Transverse colon (tissue), 4 donors: ENCODE measurements at regions not wholly inside any gene's neighbourhood (a gene's known extent, or its start where the extent isn't known, plus 50 kb on each side); places are given as distances from the start of the nearest gene placed in this dataset.
"Not testable (repeated sequence)": the region's sequence is repeated elsewhere in the genome, so short reads cannot be mapped to it uniquely, and the experiment has no call there.

ENCODE experiments used
- DNase-seq: peaks from one replicate; pipeline ENCODE4 v3.0.0-alpha.2; 2019
- H3K27ac ChIP-seq, 4 donors: fragments of 200-600 bp; sonication (generic); 2 replicates each; pipeline ENCODE4 v1.5.1; 2016 to 2018; ENCODE audit warnings: inconsistent platforms in 4 of 4
- H3K27me3 ChIP-seq: fragments of 200-600 bp; sonication (generic); 2 replicates; pipeline ENCODE4 v1.5.1; 2017; ENCODE audit warnings: inconsistent platforms
- H3K36me3 ChIP-seq, 4 donors: fragments of 200-600 bp; sonication (generic); 2 replicates each; pipeline ENCODE4 v1.5.1; 2017 to 2019; ENCODE audit warnings: inconsistent platforms in 4 of 4
- H3K4me1 ChIP-seq, 4 donors: fragments of 200-600 bp; sonication (generic); 2 replicates each; pipeline ENCODE4 v1.5.1; 2017 to 2020; ENCODE audit warnings: inconsistent platforms in 4 of 4
- H3K4me3 ChIP-seq, 4 donors: fragments of 200-600 bp; sonication (generic); 1 replicate in 1 of 4; 2 replicates in 3 of 4; pipeline versions ENCODE4 v1.5.1 to v1.6.1; 2017 to 2019; ENCODE audit warnings: inconsistent platforms in 4 of 4
- H3K9me3 ChIP-seq, 2 donors: fragments of 200-600 bp; sonication (generic); 2 replicates each; pipeline ENCODE4 v1.5.1; 2017 to 2019; ENCODE audit warnings: inconsistent platforms in 2 of 2
- CTCF ChIP-seq, 5 experiments: fragments of 200-600 bp in 3 of 5; fragments of 450-650 bp in 2 of 5; sonication (generic) in 3 of 5; IDR thresholded peaks; 1 replicate in 2 of 5; 2 replicates in 3 of 5; pipeline ENCODE4 v1.5.1; 2016 to 2017; ENCODE audit warnings: antibody characterized with exemption in 5 of 5, inconsistent platforms in 3 of 5, mild to moderate bottlenecking in 2 of 5, moderate library complexity in 1 of 5
- EP300 ChIP-seq: sonication (generic); formaldehyde crosslinking; IDR thresholded peaks from one replicate; pipeline ENCODE4 v1.6.1; 2017; ENCODE audit warnings: antibody characterized with exemption, low read depth
- POLR2A ChIP-seq: fragments of 450-650 bp; IDR thresholded peaks from one replicate; pipeline ENCODE4 v1.6.1; 2016; ENCODE audit warnings: antibody characterized with exemption, mild to moderate bottlenecking, moderate library complexity
- POLR2AphosphoS5 ChIP-seq, 3 donors: sonication (generic); formaldehyde crosslinking; IDR thresholded peaks; one replicate each; pipeline ENCODE4 v1.6.1; 2016; ENCODE audit warnings: antibody characterized with exemption in 3 of 3
- WGBS, 2 donors: methylation state at CpG; one replicate each; pipeline ENCODE4 v1.1.5; 2018; ENCODE audit warnings: low coverage in 1 of 2; 5-methylcytosine and 5-hydroxymethylcytosine counted together
- in situ Hi-C, 4 donors: fragments of 200-750 bp; cut with MboI; loops; one replicate each; pipeline versions ENCODE4 v1.15.0 to v1.15.1; 2017; ENCODE audit warnings: low sequenced_read_pairs in 3 of 4, low pct_ligation_motif_present in 1 of 4, low pct_unique_long_range_greater_than_20kb in 1 of 4
- intact Hi-C: fragments of 100-400 bp; cut with DNase I; formaldehyde crosslinking; loops from one replicate; pipeline ENCODE4 v1.15.1; 2023; ENCODE audit warnings: low total_unique reads

GRCh38 chr5:19125956-19126713 lies 861.9 kb downstream of the CDH18 start:
- TF ChIP-seq POLR2AphosphoS5 (IDR thresholded peaks at IDR 0.05) (no peak), EP300 (no peak), CTCF (IDR thresholded peaks at IDR 0.05) (no peak), POLR2A (no peak)
- DNase-seq, result no peak
- Histone ChIP-seq H3K4me1 (no peaks in the 10 kb centered on the region), H3K27me3 (no peaks in the 10 kb centered on the region), H3K36me3 (no peaks in the 10 kb centered on the region), H3K9me3 (no peaks in the 10 kb centered on the region), H3K27ac (no peak overlapping the region), H3K4me3 (no peak overlapping the region)
- 43 to 50% methylated on average over 5 of the region's 5 CpGs for WGBS, 2 donors
- intact Hi-C loops (no loop called here), in situ Hi-C loops (no loop called here)

GRCh38 chr5:19140276-19140675 lies 847.7 kb downstream of the CDH18 start:
- WGBS, 2 donors, result 61 to 67% methylated on average over 2 of the region's 2 CpGs
- in situ Hi-C loops (no loop called here), intact Hi-C loops (no loop called here)
- Histone ChIP-seq H3K4me1 (no peaks in the 10 kb centered on the region), H3K36me3 (no peaks in the 10 kb centered on the region), H3K4me3 (no peak overlapping the region), H3K27me3 (no peaks in the 10 kb centered on the region), H3K27ac (no peak overlapping the region), H3K9me3 (no peaks in the 10 kb centered on the region)
- DNase-seq, result no peak
- TF ChIP-seq POLR2A (no peak), POLR2AphosphoS5 (IDR thresholded peaks at IDR 0.05) (no peak), EP300 (no peak), CTCF (IDR thresholded peaks at IDR 0.05) (no peak)

GRCh38 chr5:19141937-19142524 lies 846.0 kb downstream of the CDH18 start:
- 71 to 91% methylated on average over 1 to 20 of the region's 20 CpGs for WGBS, 2 donors
- H3K27me3 ChIP-seq, H3K4me3 ChIP-seq, DNase-seq, H3K36me3 ChIP-seq, in situ Hi-C loops, H3K9me3 ChIP-seq, H3K27ac ChIP-seq, H3K4me1 ChIP-seq, intact Hi-C loops: not testable (repeated sequence)

GRCh38 chr5:19142713-19143414 lies 845.1 kb downstream of the CDH18 start:
- DNase-seq, H3K4me3 ChIP-seq, H3K36me3 ChIP-seq, H3K27me3 ChIP-seq, H3K9me3 ChIP-seq, in situ Hi-C loops, H3K27ac ChIP-seq, intact Hi-C loops, H3K4me1 ChIP-seq: not testable (repeated sequence)
- 89% methylated on average over 23 of the region's 38 CpGs; no CpG with 5 or more reads in 1 of the 2 donors for WGBS, 2 donors

GRCh38 chr5:19143935-19144334 lies 844.1 kb downstream of the CDH18 start:
- H3K4me1 ChIP-seq, result no peaks in the 10 kb centered on the region
- intact Hi-C loops (no loop called here), in situ Hi-C loops (no loop called here)
- no peak overlapping the region for H3K27ac ChIP-seq
- no peaks in the 10 kb centered on the region for H3K9me3 ChIP-seq
- no peaks in the 10 kb centered on the region for H3K27me3 ChIP-seq
- DNase-seq, result no peak
- H3K4me3 ChIP-seq, result no peak overlapping the region
- 60 to 66% methylated on average over 4 of the region's 4 CpGs for WGBS, 2 donors
- TF ChIP-seq POLR2AphosphoS5 (IDR thresholded peaks at IDR 0.05), result no peak
- TF ChIP-seq POLR2A, result no peak
- no peak for TF ChIP-seq CTCF (IDR thresholded peaks at IDR 0.05)
- no peak for TF ChIP-seq EP300
- H3K36me3 ChIP-seq, result no peaks in the 10 kb centered on the region
